SK-N-SH (cell line): ENCODE measurements at regions not wholly inside any gene's neighbourhood (a gene's known extent, or its start where the extent isn't known, plus 50 kb on each side); places are given as distances from the start of the nearest gene placed in this dataset.

Source experiments
- CTCF ChIA-PET: fragments of 300-600, 350-600 bp; formaldehyde crosslinking; extraction: SDS; loops from one replicate; lab custom pipeline; 2021; lab: Yijun Ruan, JAX
- POLR2A ChIA-PET: fragments of 350-600 bp; sonication (Branson Sonifier 250); formaldehyde crosslinking; extraction: SDS; loops from one replicate; lab custom pipeline; 2020; ENCODE audit warnings: antibody characterized with exemption, inconsistent platforms; lab: Yijun Ruan, JAX
- DNase-seq: peaks from one replicate; pipeline ENCODE4 v3.0.0; 2012
- H2AFZ ChIP-seq: fragments of 200-600 bp; sonication (generic); 2 replicates; pipeline ENCODE4 v1.8.1; 2016; ENCODE audit warnings: antibody characterized with exemption, mild to moderate bottlenecking, low read depth
- H3F3A ChIP-seq: fragments of 200-600 bp; sonication (generic); replicated peaks from 2 replicates; pipeline ENCODE3; 2016; ENCODE audit warnings: antibody characterized with exemption, mild to moderate bottlenecking; ENCODE audit not compliant: insufficient read depth
- H3K27ac ChIP-seq, 2 experiments: fragments of 200-500 bp in 1 of 2; fragments of 200-600 bp in 1 of 2; sonication (Bioruptor generic) in 1 of 2; sonication (generic), shearing (Covaris generic) in 1 of 2; 2 replicates each; pipeline versions ENCODE4 v1.5.1 to v1.6.1; 2014 to 2016; ENCODE audit warnings: low read depth in 2 of 2, inconsistent platforms in 1 of 2, low read length in 1 of 2, mild to moderate bottlenecking in 1 of 2, mixed read lengths in 1 of 2
- H3K27me3 ChIP-seq: fragments of 200-600 bp; sonication (generic), shearing (Covaris generic); 2 replicates; pipeline ENCODE4 v1.6.1; 2016; ENCODE audit warnings: mixed run types; ENCODE audit not compliant: insufficient read depth
- H3K36me3 ChIP-seq, 2 experiments: fragments of 200-500 bp in 1 of 2; fragments of 200-600 bp in 1 of 2; sonication (Bioruptor generic) in 1 of 2; sonication (generic) in 1 of 2; replicated peaks in 1 of 2; 2 replicates each; pipeline versions ENCODE3 to v1.5.1; 2014 to 2016; ENCODE audit warnings: low read length in 1 of 2, mild to moderate bottlenecking in 1 of 2; ENCODE audit not compliant: insufficient read depth in 2 of 2, control insufficient read depth in 1 of 2
- H3K4me1 ChIP-seq, 2 experiments: fragments of 200-500 bp in 1 of 2; fragments of 200-600 bp in 1 of 2; sonication (Bioruptor generic) in 1 of 2; sonication (generic), shearing (Covaris generic) in 1 of 2; 2 replicates each; pipeline versions ENCODE4 v1.5.1 to v1.6.1; 2014 to 2016; ENCODE audit warnings: low read depth in 1 of 2, low read length in 1 of 2, mixed run types in 1 of 2; ENCODE audit not compliant: insufficient read depth in 2 of 2, control insufficient read depth in 1 of 2
- H3K4me2 ChIP-seq: fragments of 200-600 bp; sonication (generic), shearing (Covaris generic); 2 replicates; pipeline ENCODE4 v1.6.1; 2017; ENCODE audit warnings: mixed run types
- H3K4me3 ChIP-seq, 2 experiments: fragments of 200-500 bp in 1 of 2; fragments of 200-600 bp in 1 of 2; sonication (Bioruptor generic) in 1 of 2; sonication (generic), shearing (Covaris generic) in 1 of 2; 2 replicates each; pipeline versions ENCODE4 v1.5.1 to v1.8.1; 2014 to 2016; ENCODE audit warnings: low read depth in 2 of 2, inconsistent platforms in 1 of 2, low read length in 1 of 2, mild to moderate bottlenecking in 1 of 2, mixed read lengths in 1 of 2, moderate library complexity in 1 of 2
- H3K79me2 ChIP-seq: fragments of 200-600 bp; sonication (generic); 2 replicates; pipeline ENCODE4 v1.8.1; 2017; ENCODE audit warnings: mild to moderate bottlenecking; ENCODE audit not compliant: insufficient read depth
- H3K9ac ChIP-seq: fragments of 200-600 bp; sonication (generic); 2 replicates; pipeline ENCODE4 v1.6.1; 2017; ENCODE audit warnings: mixed run types
- H3K9me2 ChIP-seq: fragments of 200-600 bp; sonication (generic); 2 replicates; pipeline ENCODE4 v1.6.1; 2017; ENCODE audit warnings: mixed run types
- H3K9me3 ChIP-seq: fragments of 200-600 bp; sonication (generic); 2 replicates; pipeline ENCODE4 v1.6.1; 2017; ENCODE audit warnings: mixed run types, mild to moderate bottlenecking, moderate library complexity
- H4K20me1 ChIP-seq: fragments of 200-600 bp; sonication (generic); 2 replicates; pipeline ENCODE4 v1.6.1; 2017; ENCODE audit warnings: mild to moderate bottlenecking, mixed run types; ENCODE audit not compliant: insufficient read depth
- CTCF ChIP-seq: fragments of 200-600 bp; sonication (generic); IDR thresholded peaks from 2 replicates; pipeline ENCODE4 v1.6.1; 2017; ENCODE audit warnings: antibody characterized with exemption, mild to moderate bottlenecking, moderate library complexity
- EP300 ChIP-seq, 2 experiments: IDR thresholded peaks; 2 replicates each; pipeline versions ENCODE4 v1.4.0 to v1.6.1; 2012; ENCODE audit warnings: borderline replicate concordance in 1 of 2, low read depth in 1 of 2, low read length in 1 of 2
- EZH2phosphoT487 ChIP-seq: fragments of 200-600 bp; sonication (generic); IDR thresholded peaks from 2 replicates; pipeline ENCODE4 v1.6.1; 2017; ENCODE audit warnings: low read depth, mixed run types, mild to moderate bottlenecking, antibody characterized with exemption, moderate library complexity, borderline replicate concordance
- FOXJ3 ChIP-seq: sonication (generic); formaldehyde crosslinking; IDR thresholded peaks from 2 replicates; pipeline ENCODE4 v1.5.1; 2020; ENCODE audit warnings: mild to moderate bottlenecking, missing genetic modification reagents
- FOXM1 ChIP-seq: IDR thresholded peaks from 2 replicates; pipeline ENCODE4 v1.4.0; 2012; ENCODE audit warnings: low read depth, mild to moderate bottlenecking
- GATA2 ChIP-seq: sonication (generic); formaldehyde crosslinking; IDR thresholded peaks from 2 replicates; pipeline ENCODE4 v1.5.0; 2020; ENCODE audit warnings: mild to moderate bottlenecking, missing genetic modification reagents
- JUND ChIP-seq: IDR thresholded peaks from 2 replicates; pipeline ENCODE4 v1.4.0; 2012
- MAX ChIP-seq: IDR thresholded peaks from 2 replicates; pipeline ENCODE4 v1.4.0; 2012; ENCODE audit warnings: low read depth
- MXI1 ChIP-seq: IDR thresholded peaks from 2 replicates; pipeline ENCODE4 v1.6.1; 2012; ENCODE audit warnings: mild to moderate bottlenecking, low read depth, low read length, improper control_type of control experiment
- NRF1 ChIP-seq: IDR thresholded peaks from 2 replicates; pipeline ENCODE4 v1.6.1; 2012; ENCODE audit warnings: low read depth, mild to moderate bottlenecking, low read length
- POLR2AphosphoS5 ChIP-seq: IDR thresholded peaks from 2 replicates; pipeline ENCODE4 v1.6.1; 2012; ENCODE audit warnings: low read depth, low read length
- RCOR1 ChIP-seq: fragments of 150-350 bp; IDR thresholded peaks from 2 replicates; pipeline ENCODE4 v1.6.1; 2017; ENCODE audit warnings: antibody characterized with exemption, low read length
- REST ChIP-seq: IDR thresholded peaks from 2 replicates; pipeline ENCODE4 v1.6.1; 2012; ENCODE audit warnings: mild to moderate bottlenecking, low read depth, low read length, moderate library complexity
- RFX5 ChIP-seq: IDR thresholded peaks from 2 replicates; pipeline ENCODE4 v1.6.1; 2012; ENCODE audit warnings: mild to moderate bottlenecking, improper control_type of control experiment, low read length
- RXRA ChIP-seq: IDR thresholded peaks from 2 replicates; pipeline ENCODE4 v1.4.0; 2012; ENCODE audit warnings: low read depth, mild to moderate bottlenecking, borderline replicate concordance
- TAF1 ChIP-seq: IDR thresholded peaks from 2 replicates; pipeline ENCODE4 v1.6.1; 2012; ENCODE audit warnings: low read depth, mild to moderate bottlenecking, low read length, moderate library complexity, borderline replicate concordance
- TCF12 ChIP-seq: IDR thresholded peaks from 2 replicates; pipeline ENCODE4 v1.4.0; 2012
- USF2 ChIP-seq: fragments of 150-350 bp; IDR thresholded peaks from 2 replicates; pipeline ENCODE4 v1.6.1; 2017; ENCODE audit warnings: antibody characterized with exemption, low read length, low read depth, borderline replicate concordance
- YY1 ChIP-seq: IDR thresholded peaks from 2 replicates; pipeline ENCODE4 v1.4.0; 2012; ENCODE audit warnings: low read depth, mild to moderate bottlenecking
- WGBS: methylation state at CpG from one replicate; pipeline ENCODE4 v1.1.6; 2017; ENCODE audit warnings: low lambda C conversion rate; 5-methylcytosine and 5-hydroxymethylcytosine counted together

- Histone ChIP-seq H3K9ac (no peak overlapping the region), H4K20me1 (no peaks in the 10 kb centered on the region), H3K9me2 (no peaks in the 10 kb centered on the region), H3K27me3 (no peaks in the 10 kb centered on the region; the same call in 1 of the 2 replicates), H3K36me3 (no peaks in the 10 kb centered on the region), H3K79me2 (no peaks in the 10 kb centered on the region), H3K4me2 (no peak overlapping the region), H3K27ac (no peak overlapping the region), H3K4me1 (no peaks in the 10 kb centered on the region; a peak in 1 of 4 replicates), H3K9me3 (no peaks in the 10 kb centered on the region), H3K4me3 (no peak overlapping the region), H3F3A (no peaks in the 10 kb centered on the region), H2AFZ (no peak overlapping the region)
- no peak for DNase-seq
- ChIA-PET CTCF (no interaction called here), POLR2A (no interaction called here)
- TF ChIP-seq RCOR1 = no peak
- TF ChIP-seq USF2 = no peak
- no peak for TF ChIP-seq RFX5
- no peak for TF ChIP-seq EP300 (IDR thresholded peaks at IDR 0.05; ENCODE audit: borderline replicate concordance in 1 of 2, low read depth in 1 of 2, low read length in 1 of 2)
- TF ChIP-seq EZH2phosphoT487 = no peak
- TF ChIP-seq RXRA = no peak
- no peak for TF ChIP-seq YY1
- no peak for TF ChIP-seq NRF1
- TF ChIP-seq JUND = no peak
- TF ChIP-seq POLR2AphosphoS5 = no peak
- no peak for TF ChIP-seq REST
- 73% methylated on average over 6 of the region's 7 CpGs for WGBS
Measured at GRCh38 chr17:36673637-36674277, 72.4 kb downstream of the MRM1 start.

- no peak for DNase-seq
- Histone ChIP-seq H3K4me3 (no peak overlapping the region), H3K27me3 (no peaks in the 10 kb centered on the region; the same call in 1 of the 2 replicates), H3K9me3 (no peaks in the 10 kb centered on the region), H3K27ac (no peak overlapping the region), H3K4me2 (no peak overlapping the region), H4K20me1 (no peaks in the 10 kb centered on the region), H3K36me3 (no peaks in the 10 kb centered on the region), H2AFZ (no peak overlapping the region), H3K9me2 (no peaks in the 10 kb centered on the region), H3K79me2 (no peaks in the 10 kb centered on the region), H3F3A (no peaks in the 10 kb centered on the region), H3K9ac (no peak overlapping the region), H3K4me1 (peaks cover 0 to 5% of the 10 kb centered on the region in 2 experiments; a peak in 1 of 4 replicates)
- WGBS = 48% methylated on average over 4 of the region's 4 CpGs
- CTCF ChIA-PET = no interaction called here
- POLR2A ChIA-PET = no interaction called here
- TF ChIP-seq MXI1 (no peak), TAF1 (no peak), FOXM1 (no peak), RFX5 (no peak), NRF1 (no peak), YY1 (no peak), MAX (no peak), CTCF (no peak), GATA2 (no peak), POLR2AphosphoS5 (no peak), EZH2phosphoT487 (no peak), TCF12 (no peak), FOXJ3 (CRISPR knock-in tag) (no peak), EP300 (IDR thresholded peaks at IDR 0.05; ENCODE audit: borderline replicate concordance in 1 of 2, low read depth in 1 of 2, low read length in 1 of 2) (no peak)
Measured at GRCh38 chr17:36674278-36674650, 72.9 kb downstream of the MRM1 start.
